Kidney glomerular epithelial cell (primary cell): ENCODE measurements at regions not wholly inside any gene's neighbourhood (a gene's known extent, or its start where the extent isn't known, plus 50 kb on each side); places are given as distances from the start of the nearest gene placed in this dataset.

Experiments used
- DNase-seq: peaks from one replicate; lab custom pipeline; 2025; lab: John Stamatoyannopoulos, UW

- no peak for DNase-seq
Observed at GRCh38 chr7:85583131-85583953, 396.5 kb upstream of the SEMA3D start.

GRCh38 chr7:85573844-85574243 lies 387.0 kb upstream of the SEMA3D start:
- no peak for DNase-seq

- peak; percentile 94 for DNase-seq
Observed at GRCh38 chr7:85573346-85573745, 386.5 kb upstream of the SEMA3D start.

- DNase-seq, result no peak
Observed at GRCh38 chr7:85570898-85571297, 384.0 kb upstream of the SEMA3D start.

- DNase-seq, result no peak
Observed at GRCh38 chr7:85567983-85568382, 381.1 kb upstream of the SEMA3D start.

GRCh38 chr7:85566095-85566794 lies 379.4 kb upstream of the SEMA3D start:
- DNase-seq, result no peak

- no peak for DNase-seq
Observed at GRCh38 chr7:85565276-85565675, 378.4 kb upstream of the SEMA3D start.

- DNase-seq, result no peak
Observed at GRCh38 chr7:85564861-85565260, 378.0 kb upstream of the SEMA3D start.

GRCh38 chr7:85561706-85562105 lies 374.9 kb upstream of the SEMA3D start:
- no peak for DNase-seq

- peak; percentile 76 for DNase-seq
Observed at GRCh38 chr7:85554236-85555178, 367.7 kb upstream of the SEMA3D start.

GRCh38 chr7:85535974-85536729 lies 349.3 kb upstream of the SEMA3D start:
- DNase-seq, result no peak

GRCh38 chr7:85529831-85530230 lies 343.0 kb upstream of the SEMA3D start:
- DNase-seq, result no peak

- DNase-seq, result no peak
Observed at GRCh38 chr7:85529201-85529600, 342.3 kb upstream of the SEMA3D start.

GRCh38 chr7:85528581-85528980 lies 341.7 kb upstream of the SEMA3D start:
- DNase-seq, result no peak

- no peak for DNase-seq
Observed at GRCh38 chr7:85525676-85526075, 338.8 kb upstream of the SEMA3D start.

GRCh38 chr7:85522070-85522469 lies 335.2 kb upstream of the SEMA3D start:
- DNase-seq, result no peak

GRCh38 chr7:85521108-85521694 lies 334.3 kb upstream of the SEMA3D start:
- DNase-seq, result no peak

GRCh38 chr7:85520175-85520574 lies 333.3 kb upstream of the SEMA3D start:
- no peak for DNase-seq

GRCh38 chr7:85516675-85517074 lies 329.8 kb upstream of the SEMA3D start:
- no peak for DNase-seq

GRCh38 chr7:85512790-85513189 lies 325.9 kb upstream of the SEMA3D start:
- no peak for DNase-seq

GRCh38 chr7:85510287-85510686 lies 323.4 kb upstream of the SEMA3D start:
- no peak for DNase-seq
